Panc1 (cell line): ENCODE measurements at regions not wholly inside any gene's neighbourhood (a gene's known extent, or its start where the extent isn't known, plus 50 kb on each side); places are given as distances from the start of the nearest gene placed in this dataset.

Source experiments
- ATAC-seq: fragments of 200-7000 bp; cut with Tn5 transposase; 2 replicates; pipeline ENCODE4 v1.9.1; 2020; ENCODE audit warnings: mild to moderate bottlenecking, moderate library complexity
- BruUV-seq: library from RNA; stranded (reverse); fragments of 400-500 nt; replicated peaks from 2 replicates; lab custom pipeline; 2021; lab: Mats Ljungman, UMichigan
- CTCF ChIA-PET: fragments of 300-600 bp; sonication (Branson Sonifier 250); formaldehyde crosslinking; loops from one replicate; lab custom pipeline; 2022; ENCODE audit warnings: antibody characterized with exemption; lab: Charles Lee
- POLR2A ChIA-PET: fragments of 300-600 bp; sonication (Branson Sonifier 250); formaldehyde crosslinking; loops from one replicate; lab custom pipeline; 2022; ENCODE audit warnings: antibody characterized with exemption; lab: Charles Lee
- DNase-seq: peaks from one replicate; pipeline ENCODE4 v3.0.0-alpha.2; 2010; ENCODE audit warnings: low read depth, low spot score
- H3K27ac ChIP-seq: 2 replicates; pipeline ENCODE4 v1.5.1; 2011; ENCODE audit warnings: mild to moderate bottlenecking, low read length, inconsistent platforms
- H3K27me3 ChIP-seq: fragments of 200-500 bp; sonication (Bioruptor generic); 2 replicates; pipeline ENCODE4 v1.6.0; 2014; ENCODE audit warnings: low read length, inconsistent platforms; ENCODE audit not compliant: control insufficient read depth, insufficient read depth
- H3K36me3 ChIP-seq: fragments of 200-500 bp; sonication (Bioruptor generic); 2 replicates; pipeline ENCODE4 v1.5.1; 2014; ENCODE audit warnings: inconsistent platforms, mild to moderate bottlenecking, low read length, moderate library complexity; ENCODE audit not compliant: control insufficient read depth, insufficient read depth
- H3K4me1 ChIP-seq: 2 replicates; pipeline ENCODE4 v1.5.1; 2011; ENCODE audit warnings: inconsistent platforms, mild to moderate bottlenecking, low read length, moderate library complexity; ENCODE audit not compliant: control insufficient read depth, insufficient read depth
- H3K4me3 ChIP-seq, 2 experiments: 2 replicates each; pipeline ENCODE4 v1.5.1; 2011 to 2012; ENCODE audit warnings: low read depth in 2 of 2, low read length in 2 of 2, mild to moderate bottlenecking in 2 of 2, inconsistent platforms in 1 of 2, moderate library complexity in 1 of 2
- H3K9me3 ChIP-seq: fragments of 200-500 bp; sonication (Bioruptor generic); 2 replicates; pipeline ENCODE4 v1.5.1; 2014; ENCODE audit warnings: low read depth, mild to moderate bottlenecking, inconsistent platforms, low read length, moderate library complexity; ENCODE audit not compliant: control insufficient read depth, insufficient read depth
- CTCF ChIP-seq: fragments of 450-650 bp; IDR thresholded peaks from 2 replicates; pipeline ENCODE4 v1.5.1; 2017; ENCODE audit warnings: mild to moderate bottlenecking
- SIN3A ChIP-seq: IDR thresholded peaks from 2 replicates; pipeline ENCODE4 v1.6.1; 2012; ENCODE audit warnings: low read depth, mild to moderate bottlenecking, low read length, moderate library complexity, borderline replicate concordance; ENCODE audit not compliant: insufficient read depth
- TCF7L2 ChIP-seq: IDR thresholded peaks from 2 replicates; pipeline ENCODE4 v1.6.1; 2011; ENCODE audit warnings: mild to moderate bottlenecking, low read depth, low read length, inconsistent platforms
- in situ Hi-C: cut with HindIII; loops from 2 replicates; pipeline ENCODE4 v1.10.0; 2016; ENCODE audit warnings: low sequenced_read_pairs, low pct_unique_long_range_greater_than_20kb
- intact Hi-C: fragments of 100-400 bp; cut with micrococcal nuclease; formaldehyde crosslinking; loops from one replicate; pipeline ENCODE4 v1.10.0; 2022; ENCODE audit not compliant: unreplicated experiment

GRCh38 chr2:121890041-121890440 lies 134.6 kb downstream of the TSN start:
- no peaks in the 10 kb centered on the region for H3K9me3 ChIP-seq
- no peaks in the 10 kb centered on the region for H3K4me1 ChIP-seq
- in situ Hi-C loops (no loop called here), intact Hi-C loops (no loop called here)
- CTCF ChIA-PET: no interaction called here
- BruUV-seq: no TSS peak
- POLR2A ChIA-PET: no interaction called here
- ATAC-seq (no peak), DNase-seq (no peak)
- H3K36me3 ChIP-seq: no peaks in the 10 kb centered on the region
- no peaks in the 10 kb centered on the region for H3K27me3 ChIP-seq
- no peak overlapping the region for H3K27ac ChIP-seq
- H3K4me3 ChIP-seq: no peak overlapping the region
- TF ChIP-seq SIN3A: no peak
- no peak for TF ChIP-seq CTCF

GRCh38 chr2:121895723-121896571 lies 140.5 kb downstream of the TSN start:
- no peak overlapping the region for H3K27ac ChIP-seq
- CTCF ChIA-PET: no interaction called here
- H3K36me3 ChIP-seq: no peaks in the 10 kb centered on the region
- H3K27me3 ChIP-seq: no peaks in the 10 kb centered on the region
- intact Hi-C loops (no loop called here), in situ Hi-C loops (no loop called here)
- no peak overlapping the region for H3K4me3 ChIP-seq
- DNase-seq: no peak
- no peaks in the 10 kb centered on the region for H3K4me1 ChIP-seq
- H3K9me3 ChIP-seq: no peaks in the 10 kb centered on the region
- POLR2A ChIA-PET: no interaction called here
- no peak for ATAC-seq
- no TSS peak for BruUV-seq
- no peak for TF ChIP-seq TCF7L2

- intact Hi-C loops: no loop called here
- Histone ChIP-seq H3K4me1 (no peaks in the 10 kb centered on the region), H3K27me3 (no peaks in the 10 kb centered on the region), H3K36me3 (no peaks in the 10 kb centered on the region), H3K9me3 (no peaks in the 10 kb centered on the region), H3K4me3 (no peak overlapping the region), H3K27ac (no peak overlapping the region)
- CTCF ChIA-PET: interaction anchor here (1.0 to 1.4 kb wide), 2 partner anchors 9 to 86 kb away, joined by 3 to 5 read pairs; no protein-coding TSS in a partner anchor
- BruUV-seq: no TSS peak
- DNase-seq (no peak), ATAC-seq (peak; percentile 90)
- POLR2A ChIA-PET: interaction anchor here (0.6 kb wide), 1 partner anchor 146 kb away, joined by 3 read pairs; no protein-coding TSS in a partner anchor
- TF ChIP-seq TCF7L2 (no peak), CTCF (peak; percentile 82)
- in situ Hi-C loops: no loop called here
These were observed 142.0 kb downstream of the TSN start for GRCh38 chr2:121897335-121897970.
